ENCODE measurements at regions not wholly inside any gene's neighbourhood (a gene's known extent, or its start where the extent isn't known, plus 50 kb on each side); places are given as distances from the start of the nearest gene placed in this dataset.

- TF ChIP-seq CTCF (IDR thresholded peaks at IDR 0.05): no peak
- TF ChIP-seq POLR2A (IDR thresholded peaks at IDR 0.05): no peak
These were observed 98.6 kb downstream of the TNFAIP2 start for GRCh38 chr14:103221781-103222358.
